GM23338 (cell line): ENCODE measurements at regions not wholly inside any gene's neighbourhood (a gene's known extent, or its start where the extent isn't known, plus 50 kb on each side); places are given as distances from the start of the nearest gene placed in this dataset.

Experiments
- CTCF ChIP-seq, 2 experiments: fragments of 200-600 bp in 1 of 2; sonication (generic) in 1 of 2; conservative IDR thresholded peaks; 2 replicates each; pipeline versions ENCODE4 v1.5.1 to v1.6.1; 2016 to 2017; ENCODE audit warnings: antibody characterized with exemption in 2 of 2, low read depth in 2 of 2, mild to moderate bottlenecking in 2 of 2, moderate library complexity in 1 of 2
- EZH2 ChIP-seq: fragments of 200-600 bp; sonication (generic); IDR thresholded peaks from one replicate; pipeline ENCODE4 v1.8.0; 2017; ENCODE audit warnings: antibody characterized with exemption, mild to moderate bottlenecking, low read depth; ENCODE audit not compliant: unreplicated experiment
- EZH2phosphoT487 ChIP-seq: fragments of 200-600 bp; sonication (generic); IDR thresholded peaks from one replicate; pipeline ENCODE4 v1.8.1; 2018; ENCODE audit warnings: antibody characterized with exemption; ENCODE audit not compliant: unreplicated experiment
- POLR2AphosphoS5 ChIP-seq: IDR thresholded peaks from 2 replicates; pipeline ENCODE4 v1.6.1; 2016; ENCODE audit warnings: antibody characterized with exemption, low read depth
- STAT1 ChIP-seq: IDR thresholded peaks from one replicate; pipeline ENCODE4 v1.6.1; 2016; ENCODE audit warnings: antibody characterized with exemption; ENCODE audit not compliant: unreplicated experiment
- TF ChIP-seq, protein P1 (sequence below): IDR thresholded peaks from 2 replicates; pipeline ENCODE4 v1.6.1; 2016; ENCODE audit warnings: antibody characterized with exemption

DNA sequence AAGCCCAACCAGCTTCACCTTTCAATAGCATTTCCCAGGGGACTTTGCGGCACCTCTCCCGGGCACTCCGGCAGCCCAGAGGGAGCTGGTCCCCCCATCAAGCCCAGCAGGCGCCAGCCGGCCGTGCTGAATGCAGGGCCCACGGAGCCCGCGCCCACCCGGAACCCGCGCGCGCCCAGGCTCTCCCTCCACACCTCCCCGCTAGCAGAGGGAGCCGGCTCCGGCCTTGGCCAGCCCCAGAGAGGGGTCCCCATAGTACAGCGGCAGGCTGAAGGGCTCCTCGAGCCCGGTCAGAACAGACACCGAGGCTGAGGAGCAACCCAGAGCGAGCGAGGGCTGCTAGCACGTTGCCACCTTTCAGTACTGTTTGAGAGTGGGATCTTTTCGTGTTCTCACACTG is 300.8 kb downstream of the DSEL start:
- TF ChIP-seq CTCF (conservative IDR thresholded peaks at IDR 0.05; ENCODE audit: low read depth in 2 of 2) (no peak), EZH2 (no peak), POLR2AphosphoS5 (no peak), EZH2phosphoT487 (no peak), STAT1 (no peak)
- TF ChIP-seq, protein P1, sequence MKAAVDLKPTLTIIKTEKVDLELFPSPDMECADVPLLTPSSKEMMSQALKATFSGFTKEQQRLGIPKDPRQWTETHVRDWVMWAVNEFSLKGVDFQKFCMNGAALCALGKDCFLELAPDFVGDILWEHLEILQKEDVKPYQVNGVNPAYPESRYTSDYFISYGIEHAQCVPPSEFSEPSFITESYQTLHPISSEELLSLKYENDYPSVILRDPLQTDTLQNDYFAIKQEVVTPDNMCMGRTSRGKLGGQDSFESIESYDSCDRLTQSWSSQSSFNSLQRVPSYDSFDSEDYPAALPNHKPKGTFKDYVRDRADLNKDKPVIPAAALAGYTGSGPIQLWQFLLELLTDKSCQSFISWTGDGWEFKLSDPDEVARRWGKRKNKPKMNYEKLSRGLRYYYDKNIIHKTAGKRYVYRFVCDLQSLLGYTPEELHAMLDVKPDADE: no peak
